Transverse colon (tissue), 4 donors: ENCODE measurements at regions not wholly inside any gene's neighbourhood (a gene's known extent, or its start where the extent isn't known, plus 50 kb on each side); places are given as distances from the start of the nearest gene placed in this dataset.

Source experiments
- POLR2AphosphoS5 ChIP-seq, 3 donors: sonication (generic); formaldehyde crosslinking; IDR thresholded peaks; one replicate each; pipeline ENCODE4 v1.6.1; 2016; ENCODE audit warnings: antibody characterized with exemption in 3 of 3
- TF ChIP-seq, protein P1 (sequence below), 5 experiments: fragments of 200-600 bp in 3 of 5; fragments of 450-650 bp in 2 of 5; sonication (generic) in 3 of 5; IDR thresholded peaks; 1 replicate in 2 of 5; 2 replicates in 3 of 5; pipeline ENCODE4 v1.5.1; 2016 to 2017; ENCODE audit warnings: antibody characterized with exemption in 5 of 5, inconsistent platforms in 3 of 5, mild to moderate bottlenecking in 2 of 5, moderate library complexity in 1 of 5

DNA sequence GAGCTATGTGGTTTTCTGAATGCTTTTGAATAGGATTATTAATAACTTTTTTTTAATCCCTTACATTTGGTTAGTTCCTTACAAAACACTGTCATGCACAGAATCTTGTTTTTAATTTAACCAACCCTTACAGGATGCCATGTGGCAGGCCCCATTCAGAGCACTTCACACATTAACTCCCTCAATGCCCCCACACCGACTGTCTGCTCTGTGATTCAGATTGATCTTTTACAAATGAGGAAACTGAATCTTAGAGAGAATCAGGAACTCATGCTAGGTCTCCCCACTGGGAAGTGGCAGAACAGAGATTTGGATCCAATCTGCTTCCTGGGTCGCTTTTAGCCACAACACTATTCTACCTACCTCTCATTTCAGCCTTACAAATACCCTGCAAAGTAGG lies 195.8 kb upstream of the NPVF start:
- TF ChIP-seq, protein P1, sequence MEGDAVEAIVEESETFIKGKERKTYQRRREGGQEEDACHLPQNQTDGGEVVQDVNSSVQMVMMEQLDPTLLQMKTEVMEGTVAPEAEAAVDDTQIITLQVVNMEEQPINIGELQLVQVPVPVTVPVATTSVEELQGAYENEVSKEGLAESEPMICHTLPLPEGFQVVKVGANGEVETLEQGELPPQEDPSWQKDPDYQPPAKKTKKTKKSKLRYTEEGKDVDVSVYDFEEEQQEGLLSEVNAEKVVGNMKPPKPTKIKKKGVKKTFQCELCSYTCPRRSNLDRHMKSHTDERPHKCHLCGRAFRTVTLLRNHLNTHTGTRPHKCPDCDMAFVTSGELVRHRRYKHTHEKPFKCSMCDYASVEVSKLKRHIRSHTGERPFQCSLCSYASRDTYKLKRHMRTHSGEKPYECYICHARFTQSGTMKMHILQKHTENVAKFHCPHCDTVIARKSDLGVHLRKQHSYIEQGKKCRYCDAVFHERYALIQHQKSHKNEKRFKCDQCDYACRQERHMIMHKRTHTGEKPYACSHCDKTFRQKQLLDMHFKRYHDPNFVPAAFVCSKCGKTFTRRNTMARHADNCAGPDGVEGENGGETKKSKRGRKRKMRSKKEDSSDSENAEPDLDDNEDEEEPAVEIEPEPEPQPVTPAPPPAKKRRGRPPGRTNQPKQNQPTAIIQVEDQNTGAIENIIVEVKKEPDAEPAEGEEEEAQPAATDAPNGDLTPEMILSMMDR (IDR thresholded peaks at IDR 0.05), result no peak
- no peak for TF ChIP-seq POLR2AphosphoS5 (IDR thresholded peaks at IDR 0.05)
